ENCODE measurements at regions not wholly inside any gene's neighbourhood (a gene's known extent, or its start where the extent isn't known, plus 50 kb on each side); places are given as distances from the start of the nearest gene placed in this dataset.

DNA sequence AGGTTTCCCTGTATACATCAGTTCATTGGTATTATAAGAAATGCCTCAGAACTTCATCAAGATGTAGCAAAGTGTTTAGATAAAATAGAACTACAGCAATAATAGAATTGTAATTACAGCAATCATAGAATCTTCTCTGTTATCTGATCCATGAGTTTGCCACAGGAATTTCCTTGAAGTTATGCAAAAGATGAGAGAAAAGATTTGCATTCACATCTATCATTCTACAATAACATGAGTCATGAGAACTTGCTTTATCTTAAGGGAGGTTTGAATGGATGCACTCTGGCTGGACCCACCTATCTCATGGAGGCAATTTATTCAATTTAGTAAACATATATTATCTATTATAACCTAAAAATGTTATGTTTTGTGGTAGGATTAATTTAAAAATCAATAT lies 329.8 kb upstream of the EPHA7 start:
- Histone ChIP-seq H3K79me2 (ENCODE audit: insufficient read depth) (no peaks in the 10 kb centered on the region), H3K36me3 (replicated peaks in 1 of 2; ENCODE audit: control insufficient read depth in 1 of 2, insufficient read depth in 2 of 2, low read length in 1 of 2) (no peaks in the 10 kb centered on the region), H3K4me3 (ENCODE audit: low read depth in 2 of 2, low read length in 1 of 2) (no peak overlapping the region), H4K20me1 (ENCODE audit: insufficient read depth) (no peaks in the 10 kb centered on the region), H3K27ac (ENCODE audit: low read depth in 2 of 2, low read length in 1 of 2) (no peak overlapping the region), H3K9ac (no peak overlapping the region), H3K27me3 (ENCODE audit: insufficient read depth) (no peaks in the 10 kb centered on the region), H3F3A (replicated peaks; ENCODE audit: insufficient read depth) (no peaks in the 10 kb centered on the region), H3K4me2 (no peak overlapping the region), H3K9me3 (no peaks in the 10 kb centered on the region), H3K9me2 (no peaks in the 10 kb centered on the region), H2AFZ (ENCODE audit: low read depth) (no peak overlapping the region), H3K4me1 (ENCODE audit: control insufficient read depth in 1 of 2, insufficient read depth in 2 of 2, low read depth in 1 of 2, low read length in 1 of 2) (no peaks in the 10 kb centered on the region)
- POLR2A ChIA-PET = no interaction called here
- DNase-seq = no peak
- TF ChIP-seq EZH2phosphoT487 (IDR thresholded peaks at IDR 0.05; ENCODE audit: borderline replicate concordance, low read depth) (no peak), ELF1 (IDR thresholded peaks at IDR 0.05) (no peak), JUND (IDR thresholded peaks at IDR 0.05) (no peak), MXI1 (IDR thresholded peaks at IDR 0.05; ENCODE audit: low read depth, low read length) (no peak), FOSL2 (IDR thresholded peaks at IDR 0.05; ENCODE audit: borderline replicate concordance, low read depth) (no peak), RXRA (IDR thresholded peaks at IDR 0.05; ENCODE audit: borderline replicate concordance, low read depth) (no peak), RFX5 (IDR thresholded peaks at IDR 0.05; ENCODE audit: low read length) (no peak), YY1 (IDR thresholded peaks at IDR 0.05; ENCODE audit: low read depth) (no peak), EP300 (IDR thresholded peaks at IDR 0.05; ENCODE audit: borderline replicate concordance in 1 of 2, low read depth in 1 of 2, low read length in 1 of 2) (no peak), POLR2AphosphoS5 (IDR thresholded peaks at IDR 0.05; ENCODE audit: low read depth, low read length) (no peak)
- TF ChIP-seq, protein P1, sequence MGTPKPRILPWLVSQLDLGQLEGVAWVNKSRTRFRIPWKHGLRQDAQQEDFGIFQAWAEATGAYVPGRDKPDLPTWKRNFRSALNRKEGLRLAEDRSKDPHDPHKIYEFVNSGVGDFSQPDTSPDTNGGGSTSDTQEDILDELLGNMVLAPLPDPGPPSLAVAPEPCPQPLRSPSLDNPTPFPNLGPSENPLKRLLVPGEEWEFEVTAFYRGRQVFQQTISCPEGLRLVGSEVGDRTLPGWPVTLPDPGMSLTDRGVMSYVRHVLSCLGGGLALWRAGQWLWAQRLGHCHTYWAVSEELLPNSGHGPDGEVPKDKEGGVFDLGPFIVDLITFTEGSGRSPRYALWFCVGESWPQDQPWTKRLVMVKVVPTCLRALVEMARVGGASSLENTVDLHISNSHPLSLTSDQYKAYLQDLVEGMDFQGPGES (IDR thresholded peaks at IDR 0.05; ENCODE audit: low read depth, low read length) = no peak
- TF ChIP-seq, protein P2, sequence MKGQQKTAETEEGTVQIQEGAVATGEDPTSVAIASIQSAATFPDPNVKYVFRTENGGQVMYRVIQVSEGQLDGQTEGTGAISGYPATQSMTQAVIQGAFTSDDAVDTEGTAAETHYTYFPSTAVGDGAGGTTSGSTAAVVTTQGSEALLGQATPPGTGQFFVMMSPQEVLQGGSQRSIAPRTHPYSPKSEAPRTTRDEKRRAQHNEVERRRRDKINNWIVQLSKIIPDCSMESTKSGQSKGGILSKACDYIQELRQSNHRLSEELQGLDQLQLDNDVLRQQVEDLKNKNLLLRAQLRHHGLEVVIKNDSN (IDR thresholded peaks at IDR 0.05; ENCODE audit: borderline replicate concordance, low read depth) = no peak
- CTCF ChIA-PET = no interaction called here

DNA sequence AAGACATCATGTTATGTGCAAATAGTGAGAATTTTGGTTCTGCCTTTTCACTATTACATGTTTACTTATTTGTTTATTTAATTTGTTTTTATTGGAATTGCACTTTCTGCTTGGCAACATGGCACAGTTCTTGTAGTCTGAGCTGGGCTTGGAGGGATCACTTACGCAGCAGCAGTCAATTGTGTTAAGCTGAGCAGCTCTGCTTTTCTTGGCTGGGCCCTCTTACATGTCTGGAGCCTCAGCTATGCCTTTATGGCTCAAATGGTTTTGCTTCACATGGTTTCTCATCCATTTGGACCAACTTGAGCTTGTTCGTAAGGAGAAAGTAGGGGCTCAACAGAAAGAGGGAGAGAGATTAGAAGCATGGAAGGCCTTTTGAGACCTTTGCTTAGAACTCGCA lies 327.5 kb upstream of the EPHA7 start:
- Histone ChIP-seq H3K9ac (no peak overlapping the region), H3K9me2 (no peaks in the 10 kb centered on the region), H3K4me1 (ENCODE audit: control insufficient read depth in 1 of 2, insufficient read depth in 2 of 2, low read depth in 1 of 2, low read length in 1 of 2) (no peaks in the 10 kb centered on the region), H4K20me1 (ENCODE audit: insufficient read depth) (no peaks in the 10 kb centered on the region), H3K79me2 (ENCODE audit: insufficient read depth) (no peaks in the 10 kb centered on the region), H3K9me3 (no peaks in the 10 kb centered on the region), H3K4me3 (ENCODE audit: low read depth in 2 of 2, low read length in 1 of 2) (no peak overlapping the region), H3K27me3 (ENCODE audit: insufficient read depth) (no peaks in the 10 kb centered on the region), H3K4me2 (no peak overlapping the region), H3K36me3 (replicated peaks in 1 of 2; ENCODE audit: control insufficient read depth in 1 of 2, insufficient read depth in 2 of 2, low read length in 1 of 2) (no peaks in the 10 kb centered on the region), H3K27ac (ENCODE audit: low read depth in 2 of 2, low read length in 1 of 2) (no peak overlapping the region), H3F3A (replicated peaks; ENCODE audit: insufficient read depth) (no peaks in the 10 kb centered on the region), H2AFZ (ENCODE audit: low read depth) (no peak overlapping the region)
- ChIA-PET CTCF (no interaction called here), POLR2A (no interaction called here)
- 32% methylated on average over 3 of the region's 3 CpGs for WGBS (ENCODE audit: low lambda C conversion rate)
- TF ChIP-seq JUND (IDR thresholded peaks at IDR 0.05) (no peak), TAF1 (IDR thresholded peaks at IDR 0.05; ENCODE audit: borderline replicate concordance, low read depth, low read length) (no peak), ELF1 (IDR thresholded peaks at IDR 0.05) (no peak), NRF1 (IDR thresholded peaks at IDR 0.05; ENCODE audit: low read depth, low read length) (no peak), CHD2 (IDR thresholded peaks at IDR 0.05; ENCODE audit: low read length, partially characterized antibody) (no peak), RAD21 (IDR thresholded peaks at IDR 0.05; ENCODE audit: low read length) (no peak), GATA2 (CRISPR knock-in tag; IDR thresholded peaks at IDR 0.05) (no peak), GABPA (IDR thresholded peaks at IDR 0.05; ENCODE audit: low read depth) (no peak), NFIC (IDR thresholded peaks at IDR 0.05; ENCODE audit: borderline replicate concordance) (no peak)
- TF ChIP-seq, protein P3, sequence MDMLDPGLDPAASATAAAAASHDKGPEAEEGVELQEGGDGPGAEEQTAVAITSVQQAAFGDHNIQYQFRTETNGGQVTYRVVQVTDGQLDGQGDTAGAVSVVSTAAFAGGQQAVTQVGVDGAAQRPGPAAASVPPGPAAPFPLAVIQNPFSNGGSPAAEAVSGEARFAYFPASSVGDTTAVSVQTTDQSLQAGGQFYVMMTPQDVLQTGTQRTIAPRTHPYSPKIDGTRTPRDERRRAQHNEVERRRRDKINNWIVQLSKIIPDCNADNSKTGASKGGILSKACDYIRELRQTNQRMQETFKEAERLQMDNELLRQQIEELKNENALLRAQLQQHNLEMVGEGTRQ (IDR thresholded peaks at IDR 0.05; ENCODE audit: borderline replicate concordance, low read depth, low read length) = no peak
- TF ChIP-seq, protein P4, sequence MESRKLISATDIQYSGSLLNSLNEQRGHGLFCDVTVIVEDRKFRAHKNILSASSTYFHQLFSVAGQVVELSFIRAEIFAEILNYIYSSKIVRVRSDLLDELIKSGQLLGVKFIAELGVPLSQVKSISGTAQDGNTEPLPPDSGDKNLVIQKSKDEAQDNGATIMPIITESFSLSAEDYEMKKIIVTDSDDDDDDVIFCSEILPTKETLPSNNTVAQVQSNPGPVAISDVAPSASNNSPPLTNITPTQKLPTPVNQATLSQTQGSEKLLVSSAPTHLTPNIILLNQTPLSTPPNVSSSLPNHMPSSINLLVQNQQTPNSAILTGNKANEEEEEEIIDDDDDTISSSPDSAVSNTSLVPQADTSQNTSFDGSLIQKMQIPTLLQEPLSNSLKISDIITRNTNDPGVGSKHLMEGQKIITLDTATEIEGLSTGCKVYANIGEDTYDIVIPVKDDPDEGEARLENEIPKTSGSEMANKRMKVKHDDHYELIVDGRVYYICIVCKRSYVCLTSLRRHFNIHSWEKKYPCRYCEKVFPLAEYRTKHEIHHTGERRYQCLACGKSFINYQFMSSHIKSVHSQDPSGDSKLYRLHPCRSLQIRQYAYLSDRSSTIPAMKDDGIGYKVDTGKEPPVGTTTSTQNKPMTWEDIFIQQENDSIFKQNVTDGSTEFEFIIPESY (IDR thresholded peaks at IDR 0.05; ENCODE audit: borderline replicate concordance, low read depth) = no peak
- no peak for DNase-seq

Data from SK-N-SH (cell line).